GM10248 (cell line): ENCODE measurements at regions not wholly inside any gene's neighbourhood (a gene's known extent, or its start where the extent isn't known, plus 50 kb on each side); places are given as distances from the start of the nearest gene placed in this dataset.
"Not testable (repeated sequence)": the region's sequence is repeated elsewhere in the genome, so short reads cannot be mapped to it uniquely, and the experiment has no call there.

ENCODE experiments used
- CTCF ChIA-PET: fragments of 300-600 bp; sonication (Branson Sonifier 250); formaldehyde crosslinking; extraction: SDS; loops from one replicate; lab custom pipeline; 2021; ENCODE audit warnings: antibody characterized with exemption; lab: Yijun Ruan, JAX
- POLR2A ChIA-PET: fragments of 350-650 bp; sonication (Branson Sonifier 250); formaldehyde crosslinking; extraction: SDS; loops from one replicate; lab custom pipeline; 2020; ENCODE audit warnings: antibody characterized with exemption; lab: Yijun Ruan, JAX
- DNase-seq: peaks from one replicate; pipeline ENCODE4 v3.0.0; 2012; ENCODE audit errors: extremely low spot score
- CTCF ChIP-seq: IDR thresholded peaks from 2 replicates; pipeline ENCODE4 v1.5.1; 2012; ENCODE audit warnings: mild to moderate bottlenecking, low read depth; ENCODE audit errors: extremely low read depth, missing control alignments, control extremely low read depth

GRCh38 chr6:69580706-69581105 lies 216.1 kb downstream of the LMBRD1 start:
- TF ChIP-seq CTCF, result no peak
- ChIA-PET CTCF (interaction anchor here (1.2 kb wide), 1 partner anchor 14 kb away, joined by 3 read pairs; no protein-coding TSS in a partner anchor), POLR2A (no interaction called here)
- no peak for DNase-seq

- no peak for TF ChIP-seq CTCF
- no peak for DNase-seq
- ChIA-PET POLR2A (no interaction called here), CTCF (interaction anchor here (0.8 kb wide), 1 partner anchor 9 kb away, joined by 3 read pairs; no protein-coding TSS in a partner anchor)
These were observed 218.4 kb downstream of the LMBRD1 start for GRCh38 chr6:69578361-69578890.

DNA sequence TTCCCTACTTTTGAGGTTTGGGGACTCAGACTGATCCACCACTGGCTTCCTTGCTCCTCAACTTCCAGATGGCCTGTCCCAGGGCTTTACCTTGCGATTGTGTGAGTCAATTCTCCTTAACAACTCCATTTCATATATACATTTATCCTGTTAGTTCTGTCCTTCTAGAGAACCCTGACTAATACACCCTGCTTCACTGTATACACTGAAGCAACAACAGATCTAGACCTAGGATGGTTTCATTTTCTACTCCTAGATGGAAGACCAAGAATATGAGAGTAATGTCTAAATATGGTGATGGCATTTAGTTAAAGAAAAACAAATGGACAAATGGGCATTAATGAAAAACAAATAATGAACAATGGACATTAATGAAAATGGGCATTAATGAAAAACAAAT lies 225.6 kb downstream of the LMBRD1 start:
- no peak for TF ChIP-seq CTCF
- CTCF ChIA-PET, result interaction anchor here (1.0 kb wide), 1 partner anchor 24 kb away, joined by 3 read pairs; no protein-coding TSS in a partner anchor
- DNase-seq, result no peak
- POLR2A ChIA-PET, result no interaction called here

DNA sequence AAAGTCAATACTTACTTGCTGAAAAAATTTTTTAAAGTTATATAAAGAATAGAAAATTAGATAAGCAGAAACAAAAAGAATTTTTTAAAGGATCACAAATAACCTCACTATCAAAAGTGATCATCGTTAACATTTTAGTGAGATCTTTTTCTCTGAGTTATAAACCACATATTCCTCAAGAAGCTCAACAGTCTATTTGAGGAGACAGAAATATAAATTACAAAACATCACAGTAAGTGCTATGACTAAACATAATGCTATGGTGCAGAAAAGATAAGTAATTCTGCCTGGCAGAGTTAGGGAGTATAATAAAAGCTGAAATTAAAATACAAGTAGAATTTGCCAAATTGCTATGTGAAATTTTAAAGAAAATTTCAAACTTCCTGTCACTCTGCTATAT lies 226.7 kb downstream of the LMBRD1 start:
- ChIA-PET POLR2A (no interaction called here), CTCF (no interaction called here)
- no peak for DNase-seq
- no peak for TF ChIP-seq CTCF

DNA sequence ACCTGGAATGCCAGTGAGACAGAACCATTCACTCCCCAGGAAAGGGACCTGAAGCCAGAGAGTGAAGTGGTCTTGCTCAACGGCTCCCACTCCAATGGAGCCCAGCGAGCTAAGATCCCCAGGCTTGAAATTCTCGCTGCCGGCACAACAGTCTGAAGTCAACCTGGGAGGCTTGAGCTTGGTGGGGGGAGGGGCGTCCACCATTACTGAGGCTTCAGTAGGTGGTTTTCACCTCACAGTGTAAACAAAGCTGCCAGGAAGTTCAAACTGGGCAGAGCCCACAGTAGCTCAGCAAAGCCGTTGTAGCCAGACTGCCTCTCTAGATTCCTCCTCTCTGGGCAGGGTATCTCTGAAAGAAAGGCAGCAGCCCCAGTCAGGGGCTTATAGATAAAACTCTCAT lies 236.2 kb downstream of the LMBRD1 start:
- DNase-seq, POLR2A ChIA-PET, CTCF ChIA-PET: not testable (repeated sequence)

DNA sequence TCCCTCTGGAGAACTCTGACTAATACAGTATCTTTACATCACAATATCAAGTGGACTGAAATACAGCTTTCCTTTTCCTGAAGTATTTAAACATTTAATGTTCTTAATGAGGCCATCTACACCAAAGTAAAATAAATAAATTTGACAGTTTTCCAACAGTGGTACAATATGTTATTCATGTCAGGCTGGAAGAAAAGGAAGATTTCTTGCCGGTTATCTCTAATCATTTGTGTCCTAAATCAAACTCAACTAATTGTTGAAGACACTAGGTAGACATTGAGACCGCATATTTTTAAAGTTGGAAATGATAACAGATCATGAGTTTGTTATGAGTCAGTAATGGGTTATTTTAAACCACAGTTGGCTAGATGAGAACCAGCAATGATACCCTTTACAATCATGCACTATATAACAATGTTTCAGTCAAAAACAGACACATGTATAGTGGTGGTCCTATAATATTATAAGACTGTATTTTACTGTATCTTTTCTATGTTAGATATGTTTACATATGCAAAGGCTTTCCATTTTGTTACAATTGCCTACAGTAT lies 241.6 kb downstream of the LMBRD1 start:
- DNase-seq, result no peak
- ChIA-PET CTCF (no interaction called here), POLR2A (no interaction called here)
- no peak for TF ChIP-seq CTCF

DNA sequence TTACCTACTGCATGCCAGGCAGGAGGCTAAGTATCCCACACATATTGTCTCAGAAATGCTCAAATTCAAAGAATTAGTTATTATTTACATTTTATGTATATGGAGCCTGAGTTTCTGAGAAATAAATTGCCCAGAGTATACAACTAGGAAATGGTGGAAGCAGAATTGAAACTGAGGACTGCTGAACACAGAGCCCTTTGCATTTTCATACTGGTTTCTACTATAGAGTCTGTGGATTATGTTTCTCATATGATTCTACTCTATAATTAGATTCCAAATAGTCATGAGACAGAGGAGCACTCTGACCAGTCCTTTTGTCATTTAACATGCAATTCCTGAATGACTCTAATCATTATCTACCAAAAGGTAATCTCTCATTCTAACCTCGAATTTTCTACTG lies 254.3 kb downstream of the LMBRD1 start:
- CTCF ChIA-PET, result no interaction called here
- no peak for TF ChIP-seq CTCF
- no peak for DNase-seq
- POLR2A ChIA-PET, result no interaction called here
